HEK293T (cell line): ENCODE measurements at regions not wholly inside any gene's neighbourhood (a gene's known extent, or its start where the extent isn't known, plus 50 kb on each side); places are given as distances from the start of the nearest gene placed in this dataset.

Experiments used
- CTCF ChIA-PET: fragments of 350-600 bp; formaldehyde crosslinking; extraction: SDS; loops from one replicate; lab custom pipeline; 2021; ENCODE audit warnings: antibody characterized with exemption, inconsistent platforms; lab: Yijun Ruan, JAX
- POLR2A ChIA-PET: fragments of 350-600 bp; formaldehyde crosslinking; extraction: SDS; loops from one replicate; lab custom pipeline; 2020; ENCODE audit warnings: antibody characterized with exemption, inconsistent platforms; lab: Yijun Ruan, JAX
- DNase-seq: peaks from one replicate; pipeline ENCODE4 v3.0.0; 2012; ENCODE audit warnings: mixed read lengths; ENCODE audit errors: extremely low spot score
- ARNT ChIP-seq: fragments of 450-650 bp; IDR thresholded peaks from 2 replicates; pipeline ENCODE4 v1.6.1; 2017; ENCODE audit warnings: mild to moderate bottlenecking
- BHLHE40 ChIP-seq: fragments of 450-650 bp; IDR thresholded peaks from 2 replicates; pipeline ENCODE4 v1.6.1; 2016; ENCODE audit warnings: mild to moderate bottlenecking, moderate library complexity, borderline replicate concordance
- CTBP1 ChIP-seq: fragments of 450-650 bp; IDR thresholded peaks from 2 replicates; pipeline ENCODE4 v1.6.1; 2016; ENCODE audit warnings: borderline replicate concordance
- ELF4 ChIP-seq: fragments of 450-650 bp; IDR thresholded peaks from 2 replicates; pipeline ENCODE4 v1.6.1; 2017; ENCODE audit warnings: antibody characterized with exemption
- FOXA1 ChIP-seq: fragments of 450-650 bp; IDR thresholded peaks from 2 replicates; pipeline ENCODE4 v1.6.1; 2016; ENCODE audit warnings: mild to moderate bottlenecking
- FOXK2 ChIP-seq: fragments of 450-650 bp; IDR thresholded peaks from 2 replicates; pipeline ENCODE4 v1.6.1; 2016; ENCODE audit warnings: mild to moderate bottlenecking
- FOXM1 ChIP-seq: fragments of 450-650 bp; IDR thresholded peaks from 2 replicates; pipeline ENCODE4 v1.6.1; 2017; ENCODE audit warnings: mild to moderate bottlenecking, borderline replicate concordance
- HDGF ChIP-seq: fragments of 450-650 bp; IDR thresholded peaks from 2 replicates; pipeline ENCODE4 v1.6.1; 2017; ENCODE audit warnings: antibody characterized with exemption, borderline replicate concordance
- L3MBTL2 ChIP-seq: fragments of 450-650 bp; conservative IDR thresholded peaks from 2 replicates; pipeline ENCODE4 v1.6.1; 2016; ENCODE audit warnings: mild to moderate bottlenecking
- LEF1 ChIP-seq: fragments of 450-650 bp; IDR thresholded peaks from 2 replicates; pipeline ENCODE4 v1.6.1; 2017; ENCODE audit warnings: mild to moderate bottlenecking, borderline replicate concordance
- NFRKB ChIP-seq: fragments of 450-650 bp; IDR thresholded peaks from 2 replicates; pipeline ENCODE4 v1.6.1; 2016; ENCODE audit warnings: mild to moderate bottlenecking, moderate library complexity
- SP1 ChIP-seq: fragments of 450-650 bp; IDR thresholded peaks from 2 replicates; pipeline ENCODE4 v1.6.1; 2017
- SUZ12 ChIP-seq: fragments of 450-650 bp; IDR thresholded peaks from 2 replicates; pipeline ENCODE4 v1.6.1; 2016; ENCODE audit warnings: mild to moderate bottlenecking
- TARDBP ChIP-seq: fragments of 450-650 bp; IDR thresholded peaks from 2 replicates; pipeline ENCODE4 v1.6.1; 2016
- ZNF384 ChIP-seq: fragments of 450-650 bp; IDR thresholded peaks from 2 replicates; pipeline ENCODE4 v1.6.1; 2016
- TF ChIP-seq, protein P1 (sequence below): fragments of 450-650 bp; IDR thresholded peaks from 2 replicates; pipeline ENCODE4 v1.6.1; 2016

DNA sequence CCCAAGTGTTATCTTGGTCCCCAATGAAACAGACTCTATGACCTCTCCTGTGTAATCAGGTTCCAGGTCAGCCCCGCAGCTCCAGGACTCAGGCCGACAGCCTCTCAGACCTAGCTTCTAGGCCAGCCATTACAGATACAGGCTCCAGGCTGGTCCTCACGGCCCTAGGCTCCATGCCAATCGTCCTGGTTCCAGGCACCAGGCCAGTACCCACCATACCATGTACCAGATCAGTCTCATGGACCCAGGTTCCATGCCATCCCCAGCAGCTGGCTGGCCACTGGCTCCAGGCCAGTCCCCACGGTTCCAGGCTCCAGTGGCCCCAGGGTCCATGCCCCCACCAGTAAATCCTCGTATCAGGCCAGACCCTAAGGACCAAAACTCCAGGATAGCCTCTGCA, 1326.6 kb upstream of the C9orf72 start:
- POLR2A ChIA-PET: no interaction called here
- CTCF ChIA-PET: no interaction called here
- no peak for TF ChIP-seq FOXK2
- DNase-seq: no peak

DNA sequence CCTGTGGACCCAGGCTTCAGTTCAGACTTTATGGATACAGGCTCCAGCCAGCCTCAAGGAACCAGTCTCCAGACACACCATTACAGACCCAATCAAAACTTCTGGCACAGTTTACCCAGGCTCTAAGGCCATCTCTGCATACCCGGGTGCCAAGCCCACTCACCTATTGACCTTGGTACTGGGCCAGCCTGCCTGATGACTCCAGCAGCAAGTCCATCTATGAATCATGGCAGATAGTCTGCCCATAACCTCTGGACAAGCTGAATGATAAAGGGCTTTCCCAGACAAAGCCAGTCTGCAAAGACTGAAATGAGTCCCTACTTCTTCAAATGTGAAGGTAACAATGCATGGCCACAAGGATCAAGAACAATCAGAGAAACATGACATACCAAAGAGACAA, 1327.1 kb upstream of the C9orf72 start:
- POLR2A ChIA-PET: no interaction called here
- no peak for TF ChIP-seq SUZ12
- TF ChIP-seq ARNT: no peak
- TF ChIP-seq LEF1: no peak
- no peak for TF ChIP-seq NFRKB
- TF ChIP-seq L3MBTL2: no peak
- no peak for TF ChIP-seq CTBP1
- TF ChIP-seq FOXK2: no peak
- CTCF ChIA-PET: no interaction called here
- DNase-seq: no peak

DNA sequence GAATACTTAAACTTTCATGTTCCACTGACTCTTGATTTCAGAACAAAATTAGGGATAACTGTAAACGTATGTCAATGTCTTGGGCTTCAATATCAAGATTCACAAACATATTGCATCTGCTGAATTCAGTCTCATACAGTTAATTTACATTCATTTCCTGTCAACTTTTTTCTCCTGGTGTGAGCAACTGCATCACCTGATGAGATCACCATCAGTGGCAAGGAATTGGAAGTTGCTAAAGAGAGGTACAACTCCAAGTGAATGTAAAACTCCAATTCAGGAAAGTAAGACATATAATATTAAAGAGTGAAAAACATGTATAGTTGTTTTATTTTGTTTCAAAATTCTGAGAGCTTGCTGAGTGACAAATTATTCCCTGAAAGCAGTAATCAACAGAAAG, 1336.2 kb upstream of the C9orf72 start:
- CTCF ChIA-PET: no interaction called here
- POLR2A ChIA-PET: no interaction called here
- TF ChIP-seq ARNT: no peak

DNA sequence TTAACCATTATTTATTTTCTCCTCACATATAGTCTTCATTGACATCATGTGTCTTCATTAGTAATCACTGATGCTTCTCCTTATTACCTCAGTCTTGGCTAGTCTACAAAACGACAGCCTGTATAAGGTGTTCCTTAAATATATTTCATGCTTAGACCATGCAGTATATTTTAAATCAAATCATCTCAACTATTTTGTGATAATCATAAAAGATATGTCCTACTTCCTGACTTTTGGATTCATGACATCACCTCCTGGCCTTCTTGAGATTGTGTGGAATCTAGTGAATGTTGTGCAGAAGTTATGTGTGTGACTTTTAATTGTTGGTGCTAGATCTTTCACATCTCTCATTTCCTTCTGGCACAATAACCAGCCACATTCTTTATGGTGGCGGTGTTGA, 1339.3 kb upstream of the C9orf72 start:
- POLR2A ChIA-PET: no interaction called here
- DNase-seq: no peak
- CTCF ChIA-PET: no interaction called here
- TF ChIP-seq FOXA1 (no peak), BHLHE40 (no peak), FOXK2 (no peak), LEF1 (no peak), ARNT (no peak), CTBP1 (no peak), ELF4 (no peak), FOXM1 (no peak), ZNF384 (no peak), SP1 (no peak), TARDBP (no peak), SUZ12 (no peak), NFRKB (no peak), HDGF (no peak), L3MBTL2 (no peak)
- TF ChIP-seq, protein P1, sequence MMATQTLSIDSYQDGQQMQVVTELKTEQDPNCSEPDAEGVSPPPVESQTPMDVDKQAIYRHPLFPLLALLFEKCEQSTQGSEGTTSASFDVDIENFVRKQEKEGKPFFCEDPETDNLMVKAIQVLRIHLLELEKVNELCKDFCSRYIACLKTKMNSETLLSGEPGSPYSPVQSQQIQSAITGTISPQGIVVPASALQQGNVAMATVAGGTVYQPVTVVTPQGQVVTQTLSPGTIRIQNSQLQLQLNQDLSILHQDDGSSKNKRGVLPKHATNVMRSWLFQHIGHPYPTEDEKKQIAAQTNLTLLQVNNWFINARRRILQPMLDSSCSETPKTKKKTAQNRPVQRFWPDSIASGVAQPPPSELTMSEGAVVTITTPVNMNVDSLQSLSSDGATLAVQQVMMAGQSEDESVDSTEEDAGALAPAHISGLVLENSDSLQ: no peak

More for the DNA sequence above, 1336.2 kb upstream of the C9orf72 start:
- DNase-seq: no peak

DNA sequence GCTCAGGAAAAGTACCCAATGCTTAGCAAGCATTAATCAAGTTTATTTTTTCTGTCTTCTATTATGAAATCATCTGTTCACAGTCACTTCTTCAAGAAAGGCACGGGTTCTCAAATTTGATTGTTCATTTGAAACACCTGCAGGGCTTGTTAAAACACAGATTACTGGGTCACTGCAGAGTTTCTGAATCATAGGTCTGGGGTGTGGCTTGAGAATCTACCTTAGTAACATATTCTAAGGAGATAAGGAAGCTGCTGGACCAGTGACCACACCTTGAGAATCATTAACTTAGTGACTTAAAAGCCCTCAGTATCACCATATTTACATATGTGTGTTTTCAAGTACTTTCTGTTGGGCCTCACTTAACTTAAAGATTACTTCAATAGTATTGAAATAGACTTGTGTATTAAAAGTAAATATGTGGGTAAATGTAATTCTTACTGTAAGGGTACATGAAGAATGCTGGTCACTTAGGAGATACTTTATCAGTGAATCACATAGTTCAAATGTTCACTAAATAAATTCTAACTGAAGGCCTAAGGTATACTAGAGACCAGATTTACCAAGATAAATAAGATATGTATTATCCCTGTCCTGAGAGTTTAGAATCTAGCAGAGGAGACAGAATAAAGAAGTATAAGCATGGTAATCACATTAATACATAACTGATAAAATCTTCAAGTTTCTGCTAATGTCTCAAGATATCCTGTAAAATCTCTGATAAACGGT, 1342.1 kb upstream of the C9orf72 start:
- CTCF ChIA-PET: no interaction called here
- DNase-seq: no peak
- TF ChIP-seq SP1: no peak
- TF ChIP-seq FOXM1: no peak
- no peak for TF ChIP-seq TARDBP
- TF ChIP-seq LEF1: no peak
- no peak for TF ChIP-seq SUZ12
- TF ChIP-seq HDGF: no peak
- no peak for TF ChIP-seq BHLHE40
- no peak for TF ChIP-seq L3MBTL2
- POLR2A ChIA-PET: no interaction called here

DNA sequence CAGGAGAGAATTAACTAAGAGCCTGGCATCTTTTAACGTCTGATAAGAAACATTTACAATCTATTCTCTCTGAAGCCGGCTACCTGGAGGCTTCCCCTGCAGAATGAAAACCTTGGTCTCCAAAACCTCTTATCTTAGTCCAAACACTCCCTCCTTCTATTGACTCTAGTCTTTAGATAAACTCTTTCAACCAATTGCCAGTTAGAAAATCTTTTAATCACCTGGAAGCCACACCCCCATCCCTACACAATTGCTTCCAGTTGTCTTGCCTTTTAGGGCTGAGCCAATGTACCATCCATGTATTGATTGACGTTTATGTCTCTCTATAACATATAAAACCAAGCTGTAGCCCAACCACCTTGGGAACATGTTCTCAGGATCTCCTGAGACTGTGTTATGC, 1343.1 kb upstream of the C9orf72 start:
- DNase-seq: no peak
- CTCF ChIA-PET: no interaction called here
- POLR2A ChIA-PET: no interaction called here
- no peak for TF ChIP-seq SUZ12

DNA sequence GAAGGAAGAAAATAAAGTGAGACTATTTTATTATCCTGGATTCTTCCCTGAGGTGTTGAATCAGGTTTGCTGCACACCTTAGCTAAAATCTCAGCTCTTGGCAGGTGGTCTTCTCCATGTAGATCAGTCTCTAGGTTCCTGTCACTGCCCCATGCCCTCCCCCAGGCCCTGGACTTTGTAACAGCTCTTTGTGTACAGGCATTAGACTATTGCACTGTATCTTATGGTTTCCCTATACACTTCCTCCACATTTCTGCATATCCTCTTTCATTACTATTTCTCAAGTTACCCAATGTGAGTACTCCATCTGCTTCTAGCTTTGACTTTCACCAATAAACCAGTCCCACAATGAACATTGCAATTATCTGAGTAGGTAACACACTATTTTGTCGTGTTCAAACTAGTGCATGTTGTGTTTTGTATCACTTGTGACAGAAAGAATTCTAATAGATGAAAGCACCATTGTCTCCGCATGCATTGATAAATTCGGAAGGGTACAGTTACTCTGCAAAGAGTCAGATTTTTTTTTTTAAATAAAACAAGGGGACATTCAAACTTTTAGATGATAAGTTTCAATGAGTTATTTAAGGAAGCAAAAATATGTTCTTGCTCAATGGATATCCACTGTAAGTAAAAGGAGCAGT, 1348.7 kb upstream of the C9orf72 start:
- POLR2A ChIA-PET: no interaction called here
- CTCF ChIA-PET: no interaction called here
- no peak for DNase-seq

More for the DNA sequence above, 1348.7 kb upstream of the C9orf72 start:
- TF ChIP-seq L3MBTL2 (no peak), BHLHE40 (no peak), CTBP1 (no peak), ELF4 (no peak), ZNF384 (no peak), TARDBP (no peak), SP1 (no peak), ARNT (no peak), FOXA1 (no peak), LEF1 (no peak), HDGF (no peak), NFRKB (no peak), SUZ12 (no peak), FOXM1 (no peak), FOXK2 (no peak)
- TF ChIP-seq, protein P1: no peak
